GM12891 (cell line): ENCODE measurements at regions not wholly inside any gene's neighbourhood (a gene's known extent, or its start where the extent isn't known, plus 50 kb on each side); places are given as distances from the start of the nearest gene placed in this dataset.

ENCODE experiments used
- POLR2A ChIP-seq: IDR thresholded peaks from 2 replicates; pipeline ENCODE4 v1.6.1; 2011; ENCODE audit warnings: low read depth, low read length, control low read depth
- POLR2AphosphoS5 ChIP-seq: IDR thresholded peaks from 2 replicates; pipeline ENCODE4 v1.6.1; 2011; ENCODE audit warnings: low read depth, low read length, control low read depth

GRCh38 chr4:45120163-45120562, 393.8 kb upstream of the GNPDA2 start:
- TF ChIP-seq POLR2AphosphoS5 (no peak), POLR2A (no peak)
